GM12892 (cell line): ENCODE measurements at regions not wholly inside any gene's neighbourhood (a gene's known extent, or its start where the extent isn't known, plus 50 kb on each side); places are given as distances from the start of the nearest gene placed in this dataset.

Experiments used
- POLR2A ChIP-seq: IDR thresholded peaks from 2 replicates; pipeline ENCODE4 v1.6.1; 2011; ENCODE audit warnings: low read depth, low read length, control low read depth
- TAF1 ChIP-seq: IDR thresholded peaks from 2 replicates; pipeline ENCODE4 v1.6.1; 2011; ENCODE audit warnings: low read depth, mild to moderate bottlenecking, control low read depth, low read length, borderline replicate concordance

GRCh38 chr16:16982614-16983013 lies 488.1 kb downstream of the XYLT1 start:
- TF ChIP-seq POLR2A (no peak), TAF1 (no peak)
